BJ (cell line): ENCODE measurements at regions not wholly inside any gene's neighbourhood (a gene's known extent, or its start where the extent isn't known, plus 50 kb on each side); places are given as distances from the start of the nearest gene placed in this dataset.

Source experiments
- CTCF ChIA-PET: fragments of 350-600 bp; formaldehyde crosslinking; extraction: SDS; loops from one replicate; lab custom pipeline; 2021; ENCODE audit warnings: antibody characterized with exemption, inconsistent platforms; lab: Yijun Ruan, JAX
- POLR2A ChIA-PET: fragments of 300-600 bp; sonication (Branson Sonifier 250); formaldehyde crosslinking; extraction: SDS; loops from one replicate; lab custom pipeline; 2021; ENCODE audit warnings: antibody characterized with exemption; lab: Charles Lee
- DNase-seq: peaks from one replicate; pipeline ENCODE4 v3.0.0-alpha.2; 2011; ENCODE audit warnings: low read depth
- H3K27me3 ChIP-seq: 2 replicates; pipeline ENCODE4 v1.6.0; 2011; ENCODE audit warnings: low read length; ENCODE audit not compliant: control insufficient read depth, insufficient read depth
- H3K36me3 ChIP-seq: 2 replicates; pipeline ENCODE4 v1.5.1; 2011; ENCODE audit warnings: low read length; ENCODE audit not compliant: control insufficient read depth, insufficient read depth
- H3K4me3 ChIP-seq: 2 replicates; pipeline ENCODE4 v1.5.1; 2011; ENCODE audit warnings: low read depth, mild to moderate bottlenecking, control low read depth, low read length
- CTCF ChIP-seq: IDR thresholded peaks from 2 replicates; pipeline ENCODE4 v1.5.1; 2011; ENCODE audit warnings: low read depth, mild to moderate bottlenecking, control low read depth, inconsistent platforms, low read length, moderate library complexity; ENCODE audit not compliant: insufficient read depth

GRCh38 chr6:6494677-6495076, 93.8 kb upstream of the LY86 start:
- Histone ChIP-seq H3K4me3 (no peak overlapping the region), H3K36me3 (no peaks in the 10 kb centered on the region), H3K27me3 (no peaks in the 10 kb centered on the region)
- DNase-seq = no peak
- POLR2A ChIA-PET = no interaction called here
- no peak for TF ChIP-seq CTCF
- CTCF ChIA-PET = no interaction called here

- Histone ChIP-seq H3K4me3 (no peak overlapping the region), H3K27me3 (no peaks in the 10 kb centered on the region), H3K36me3 (no peaks in the 10 kb centered on the region)
- no peak for TF ChIP-seq CTCF
- CTCF ChIA-PET = no interaction called here
- DNase-seq = no peak
- POLR2A ChIA-PET = no interaction called here
These were observed 92.7 kb upstream of the LY86 start for GRCh38 chr6:6495851-6496250.

DNA sequence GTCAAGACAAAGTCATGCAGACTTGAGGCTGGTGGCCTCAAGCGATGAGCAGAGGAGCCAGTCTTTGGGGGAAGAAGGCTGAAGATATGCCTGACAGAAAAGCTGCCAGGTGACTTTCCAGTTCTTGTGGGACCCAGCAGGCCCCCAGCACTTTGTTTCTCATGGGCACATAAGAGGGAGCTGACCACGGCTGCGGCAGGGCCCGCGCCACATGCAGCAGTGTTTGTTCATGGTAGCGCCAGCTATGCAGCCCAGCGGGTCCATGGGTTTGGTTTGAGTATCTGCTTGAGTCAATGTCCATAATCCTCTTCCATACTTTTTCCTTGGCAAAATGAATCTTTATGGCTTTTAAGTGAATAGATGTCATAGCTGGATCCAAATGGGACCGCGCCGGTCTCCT, 91.0 kb upstream of the LY86 start:
- POLR2A ChIA-PET = no interaction called here
- CTCF ChIA-PET = no interaction called here
- no peak for TF ChIP-seq CTCF
- no peak overlapping the region for H3K4me3 ChIP-seq
- H3K27me3 ChIP-seq = no peaks in the 10 kb centered on the region
- no peaks in the 10 kb centered on the region for H3K36me3 ChIP-seq
- DNase-seq = no peak

DNA sequence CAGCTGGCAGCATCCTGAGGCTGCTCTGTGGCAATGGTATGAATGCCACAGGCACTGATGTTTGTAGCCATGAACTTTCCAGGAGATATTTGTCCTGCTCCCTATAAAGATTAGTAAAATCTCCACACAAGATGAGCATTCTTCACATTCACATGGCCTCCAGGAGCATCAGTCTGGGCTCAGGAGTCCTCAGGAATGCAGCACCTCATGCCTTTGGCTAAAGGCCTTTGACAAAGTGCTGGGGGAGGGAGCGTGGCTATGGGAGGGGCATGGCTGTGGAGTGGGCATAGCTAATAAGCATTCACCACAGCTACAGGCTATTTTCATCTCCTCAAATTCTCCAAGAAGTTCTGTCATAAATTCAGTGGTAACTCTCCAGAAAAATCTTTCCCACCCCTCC, 90.5 kb upstream of the LY86 start:
- no peak overlapping the region for H3K4me3 ChIP-seq
- no peak for DNase-seq
- no peak for TF ChIP-seq CTCF
- ChIA-PET POLR2A (no interaction called here), CTCF (no interaction called here)
- no peaks in the 10 kb centered on the region for H3K36me3 ChIP-seq
- H3K27me3 ChIP-seq = no peaks in the 10 kb centered on the region

GRCh38 chr6:6503191-6503590, 85.3 kb upstream of the LY86 start:
- TF ChIP-seq CTCF = no peak
- Histone ChIP-seq H3K4me3 (no peak overlapping the region), H3K36me3 (no peaks in the 10 kb centered on the region), H3K27me3 (no peaks in the 10 kb centered on the region)
- POLR2A ChIA-PET = no interaction called here
- DNase-seq = no peak
- CTCF ChIA-PET = no interaction called here

DNA sequence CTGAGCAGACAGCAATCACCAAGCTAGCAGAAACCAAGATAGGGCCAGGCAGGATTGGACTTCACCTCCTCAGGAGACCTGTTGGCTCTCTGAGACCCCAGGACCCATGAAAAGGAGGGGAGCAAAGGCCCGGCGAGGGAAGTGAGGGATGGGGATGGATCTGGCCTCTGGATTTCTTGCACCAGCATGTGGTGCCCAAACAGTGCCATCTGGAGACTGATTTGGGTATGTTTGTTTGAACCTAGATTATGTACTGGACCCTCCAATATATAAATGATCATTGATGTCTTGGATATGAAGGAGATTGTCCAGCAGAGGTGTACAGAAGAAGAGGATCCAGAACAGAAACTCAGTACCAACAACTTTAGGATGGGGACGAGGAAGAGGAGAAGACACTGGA, 83.4 kb upstream of the LY86 start:
- no peak for DNase-seq
- TF ChIP-seq CTCF = no peak
- H3K36me3 ChIP-seq = no peaks in the 10 kb centered on the region
- no peak overlapping the region for H3K4me3 ChIP-seq
- CTCF ChIA-PET = no interaction called here
- POLR2A ChIA-PET = no interaction called here
- no peaks in the 10 kb centered on the region for H3K27me3 ChIP-seq
